Osteoblast (primary cell): ENCODE measurements at regions not wholly inside any gene's neighbourhood (a gene's known extent, or its start where the extent isn't known, plus 50 kb on each side); places are given as distances from the start of the nearest gene placed in this dataset.

Source experiments
- DNase-seq: peaks from one replicate; pipeline ENCODE4 v3.0.0; 2011; ENCODE audit warnings: low spot score, mixed read lengths; ENCODE audit not compliant: insufficient read length; ENCODE audit errors: missing footprints
- H2AFZ ChIP-seq: 2 replicates; pipeline ENCODE4 v1.6.0; 2011; ENCODE audit warnings: mild to moderate bottlenecking, low read length
- H3K27ac ChIP-seq: 2 replicates; pipeline ENCODE4 v1.5.1; 2011; ENCODE audit warnings: mild to moderate bottlenecking, low read depth, low read length, moderate library complexity
- H3K27me3 ChIP-seq: 2 replicates; pipeline ENCODE4 v1.6.0; 2012; ENCODE audit warnings: mild to moderate bottlenecking, control low read depth, inconsistent platforms, low read length, moderate library complexity; ENCODE audit not compliant: insufficient read depth
- H3K36me3 ChIP-seq: 2 replicates; pipeline ENCODE4 v1.5.1; 2011; ENCODE audit warnings: mild to moderate bottlenecking, low read length, control low read depth, moderate library complexity; ENCODE audit not compliant: insufficient read depth
- H3K4me1 ChIP-seq: 2 replicates; pipeline ENCODE4 v1.5.1; 2011; ENCODE audit warnings: mild to moderate bottlenecking, low read length, control low read depth, moderate library complexity; ENCODE audit not compliant: insufficient read depth
- H3K4me2 ChIP-seq: 2 replicates; pipeline ENCODE4 v1.6.0; 2011; ENCODE audit warnings: mild to moderate bottlenecking, low read length; ENCODE audit not compliant: insufficient read depth
- H3K4me3 ChIP-seq: fragments of 200-600 bp; sonication (generic); 3 replicates; pipeline ENCODE4 v1.5.1; 2012; ENCODE audit warnings: mild to moderate bottlenecking, low read length, inconsistent platforms; ENCODE audit not compliant: insufficient read depth
- H3K79me2 ChIP-seq: 2 replicates; pipeline ENCODE4 v1.6.0; 2012; ENCODE audit warnings: mild to moderate bottlenecking, low read length, control low read depth, inconsistent platforms; ENCODE audit not compliant: insufficient read depth
- H3K9me3 ChIP-seq: 2 replicates; pipeline ENCODE4 v1.5.1; 2011; ENCODE audit warnings: low read depth, low read length, control low read depth
- H4K20me1 ChIP-seq: 2 replicates; pipeline ENCODE4 v1.6.0; 2012; ENCODE audit warnings: mild to moderate bottlenecking, low read length, control low read depth; ENCODE audit not compliant: insufficient read depth
- TF ChIP-seq, protein P1 (sequence below): IDR thresholded peaks from 2 replicates; pipeline ENCODE4 v1.5.1; 2011; ENCODE audit warnings: mild to moderate bottlenecking, low read depth, low read length, moderate library complexity; ENCODE audit errors: extremely low read depth

DNA sequence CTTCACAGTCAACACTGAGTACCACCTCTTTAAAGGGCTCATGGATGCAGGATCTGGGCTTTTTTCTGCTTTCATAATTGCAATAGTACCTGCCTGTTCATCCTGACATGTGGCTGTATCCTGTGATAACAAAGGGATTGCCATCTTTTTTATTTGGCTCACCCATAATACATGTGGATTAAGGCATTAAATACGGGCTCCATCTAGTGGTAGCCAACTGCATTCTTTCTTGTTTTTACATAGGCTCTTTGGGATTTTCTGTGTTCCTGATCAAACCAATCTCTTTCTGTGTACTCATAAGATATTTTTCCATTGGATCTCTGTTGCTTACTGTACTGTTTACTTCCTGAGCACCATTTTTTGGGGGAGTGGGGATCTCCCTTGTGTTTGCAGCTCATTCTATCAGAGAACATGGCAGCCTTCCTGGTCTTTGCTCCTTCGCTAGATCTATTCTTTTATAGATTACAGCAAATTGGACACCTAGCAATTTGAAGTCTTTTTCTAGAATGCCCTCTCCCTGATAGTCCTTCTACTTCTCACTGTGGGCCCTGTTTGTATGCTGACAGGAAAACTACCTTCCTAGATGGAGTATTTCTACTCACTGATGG, 723.4 kb upstream of the MDGA2 start:
- no peak overlapping the region for H3K4me3 ChIP-seq
- H3K27ac ChIP-seq: no peak overlapping the region
- no peaks in the 10 kb centered on the region for H3K4me1 ChIP-seq
- no peaks in the 10 kb centered on the region for H3K79me2 ChIP-seq
- no peaks in the 10 kb centered on the region for H3K27me3 ChIP-seq
- H3K4me2 ChIP-seq: no peak overlapping the region
- no peaks in the 10 kb centered on the region for H3K9me3 ChIP-seq
- H2AFZ ChIP-seq: no peak overlapping the region
- TF ChIP-seq, protein P1, sequence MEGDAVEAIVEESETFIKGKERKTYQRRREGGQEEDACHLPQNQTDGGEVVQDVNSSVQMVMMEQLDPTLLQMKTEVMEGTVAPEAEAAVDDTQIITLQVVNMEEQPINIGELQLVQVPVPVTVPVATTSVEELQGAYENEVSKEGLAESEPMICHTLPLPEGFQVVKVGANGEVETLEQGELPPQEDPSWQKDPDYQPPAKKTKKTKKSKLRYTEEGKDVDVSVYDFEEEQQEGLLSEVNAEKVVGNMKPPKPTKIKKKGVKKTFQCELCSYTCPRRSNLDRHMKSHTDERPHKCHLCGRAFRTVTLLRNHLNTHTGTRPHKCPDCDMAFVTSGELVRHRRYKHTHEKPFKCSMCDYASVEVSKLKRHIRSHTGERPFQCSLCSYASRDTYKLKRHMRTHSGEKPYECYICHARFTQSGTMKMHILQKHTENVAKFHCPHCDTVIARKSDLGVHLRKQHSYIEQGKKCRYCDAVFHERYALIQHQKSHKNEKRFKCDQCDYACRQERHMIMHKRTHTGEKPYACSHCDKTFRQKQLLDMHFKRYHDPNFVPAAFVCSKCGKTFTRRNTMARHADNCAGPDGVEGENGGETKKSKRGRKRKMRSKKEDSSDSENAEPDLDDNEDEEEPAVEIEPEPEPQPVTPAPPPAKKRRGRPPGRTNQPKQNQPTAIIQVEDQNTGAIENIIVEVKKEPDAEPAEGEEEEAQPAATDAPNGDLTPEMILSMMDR: peak; percentile 41
- DNase-seq: no peak
- H4K20me1 ChIP-seq: no peaks in the 10 kb centered on the region
- H3K36me3 ChIP-seq: no peaks in the 10 kb centered on the region

DNA sequence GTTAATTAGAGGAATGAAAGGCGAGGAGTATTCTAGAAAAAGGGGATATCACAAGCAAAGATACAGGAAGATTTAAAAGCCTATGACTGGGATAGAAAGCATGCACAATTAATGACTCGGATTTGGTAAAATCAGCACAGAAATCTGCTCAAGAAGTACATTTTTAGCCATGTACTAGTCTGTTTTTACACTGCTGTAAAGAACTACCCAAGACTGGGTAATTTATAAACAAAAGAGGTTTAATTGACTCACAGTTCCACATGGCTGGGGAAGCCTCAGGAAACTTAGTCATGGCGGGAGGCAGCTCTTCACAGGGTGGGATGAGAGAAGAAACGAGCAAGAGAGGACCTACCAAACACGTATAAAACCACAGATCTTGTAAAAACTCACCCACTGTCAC, 716.3 kb upstream of the MDGA2 start:
- Histone ChIP-seq H3K4me3 (no peak overlapping the region), H4K20me1 (no peaks in the 10 kb centered on the region), H2AFZ (no peak overlapping the region), H3K36me3 (no peaks in the 10 kb centered on the region), H3K27ac (no peak overlapping the region), H3K4me2 (no peak overlapping the region), H3K4me1 (no peaks in the 10 kb centered on the region), H3K9me3 (no peaks in the 10 kb centered on the region), H3K27me3 (no peaks in the 10 kb centered on the region), H3K79me2 (no peaks in the 10 kb centered on the region)
- no peak for DNase-seq
- TF ChIP-seq, protein P1: no peak

DNA sequence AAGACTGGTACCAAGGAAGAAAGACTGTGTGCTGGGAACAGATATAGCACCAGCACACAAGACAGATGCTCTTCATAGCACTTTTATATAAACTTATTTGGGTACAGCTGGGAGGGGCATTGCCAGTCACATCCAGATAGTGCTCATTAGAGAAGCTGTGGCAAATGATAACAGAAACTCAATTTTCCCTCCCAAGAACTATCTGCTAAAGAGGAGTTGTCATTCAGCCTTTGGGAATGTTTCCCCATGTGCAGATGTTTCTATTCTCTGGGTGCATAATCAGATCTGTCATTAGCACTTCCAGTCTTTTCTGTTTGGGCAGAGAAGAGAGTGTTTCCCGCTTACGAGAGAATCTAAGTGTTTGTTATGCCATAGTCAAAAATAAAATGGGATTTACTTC, 714.9 kb upstream of the MDGA2 start:
- H3K9me3 ChIP-seq: no peaks in the 10 kb centered on the region
- H3K36me3 ChIP-seq: no peaks in the 10 kb centered on the region
- no peak overlapping the region for H2AFZ ChIP-seq
- H3K79me2 ChIP-seq: no peaks in the 10 kb centered on the region
- no peaks in the 10 kb centered on the region for H3K4me1 ChIP-seq
- H3K27ac ChIP-seq: no peak overlapping the region
- no peak overlapping the region for H3K4me2 ChIP-seq
- H4K20me1 ChIP-seq: no peaks in the 10 kb centered on the region
- H3K27me3 ChIP-seq: no peaks in the 10 kb centered on the region
- TF ChIP-seq, protein P1: no peak
- DNase-seq: no peak
- no peak overlapping the region for H3K4me3 ChIP-seq

DNA sequence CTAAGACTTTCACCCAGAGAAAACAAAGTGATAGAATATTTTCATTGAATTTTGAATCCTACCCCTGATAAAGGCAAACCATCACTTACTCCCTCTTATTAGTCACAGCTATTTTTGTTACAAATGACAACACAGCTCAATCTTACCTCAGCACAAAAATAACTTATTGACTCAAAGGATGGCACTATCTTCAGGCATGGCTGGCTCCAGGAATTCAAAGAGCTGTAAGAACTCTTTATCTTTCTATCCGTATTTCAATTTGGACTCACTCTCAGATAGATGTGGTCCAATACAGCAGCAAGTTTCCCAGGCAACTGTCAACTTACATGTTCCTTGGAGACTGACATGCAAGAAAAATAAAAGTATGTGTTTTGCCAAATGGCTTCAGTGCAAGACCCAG, 709.4 kb upstream of the MDGA2 start:
- H3K79me2 ChIP-seq: no peaks in the 10 kb centered on the region
- H3K27me3 ChIP-seq: no peaks in the 10 kb centered on the region
- TF ChIP-seq, protein P1: no peak
- H3K4me2 ChIP-seq: no peak overlapping the region
- peaks cover 2% of the 10 kb centered on the region for H3K9me3 ChIP-seq
- DNase-seq: no peak
- no peak overlapping the region for H3K27ac ChIP-seq
- H4K20me1 ChIP-seq: no peaks in the 10 kb centered on the region
- H3K36me3 ChIP-seq: no peaks in the 10 kb centered on the region
- no peak overlapping the region for H3K4me3 ChIP-seq
- no peaks in the 10 kb centered on the region for H3K4me1 ChIP-seq
- no peak overlapping the region for H2AFZ ChIP-seq
